Right lung (tissue), 2 donors: ENCODE measurements at regions not wholly inside any gene's neighbourhood (a gene's known extent, or its start where the extent isn't known, plus 50 kb on each side); places are given as distances from the start of the nearest gene placed in this dataset.
A peak's percentile ranks its signal among the peaks of the same experiment; 100 is the strongest.
"Not testable (repeated sequence)": the region's sequence is repeated elsewhere in the genome, so short reads cannot be mapped to it uniquely, and the experiment has no call there.

Experiments used
- DNase-seq, 2 donors: peaks; one replicate each; pipeline ENCODE4 v3.0.0-alpha.2; 2013

- no peak for DNase-seq
These were observed 364.7 kb upstream of the CD180 start for GRCh38 chr5:67561151-67561932.

- DNase-seq = no peak
These were observed 356.2 kb upstream of the CD180 start for GRCh38 chr5:67552773-67553172.

DNA sequence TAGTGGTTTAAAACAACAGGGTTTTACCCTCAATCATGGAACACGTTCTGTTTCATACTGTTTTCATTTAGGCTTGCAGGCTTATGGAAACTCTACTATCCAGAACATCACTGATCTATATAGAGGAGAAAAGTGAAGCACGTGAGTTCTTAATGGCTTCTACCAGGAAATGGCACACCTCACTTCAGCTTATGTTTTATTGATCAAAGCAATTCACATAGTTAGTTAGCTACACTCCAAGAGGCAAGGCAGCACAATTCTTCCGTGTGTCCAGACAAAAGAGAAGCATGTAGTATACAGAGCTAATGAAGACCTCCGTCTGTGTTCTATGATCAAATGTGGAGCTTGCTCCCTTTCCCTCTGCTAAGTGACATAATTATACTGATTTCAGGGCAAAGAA lies 353.3 kb upstream of the CD180 start:
- no peak for DNase-seq

DNA sequence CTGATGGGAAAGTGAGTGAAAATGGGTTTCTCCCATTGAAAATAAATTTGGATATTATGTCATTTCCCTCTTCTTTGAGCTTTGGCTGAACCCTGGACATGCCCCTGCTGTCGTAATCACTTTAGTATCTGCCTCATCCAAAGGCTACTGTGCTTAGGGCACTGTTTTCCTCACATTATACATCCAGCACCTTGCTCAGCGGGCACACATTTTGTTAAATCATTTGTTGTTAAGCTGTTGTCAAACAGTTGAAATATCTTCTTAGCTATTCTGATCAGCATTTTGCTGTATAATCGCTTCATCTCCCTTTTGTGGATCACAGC lies 352.7 kb upstream of the CD180 start:
- peak; percentile 20 to 35 for DNase-seq

GRCh38 chr5:67548520-67549295 lies 352.1 kb upstream of the CD180 start:
- DNase-seq = no peak

GRCh38 chr5:67547682-67548081 lies 351.1 kb upstream of the CD180 start:
- no peak for DNase-seq

GRCh38 chr5:67544942-67545341 lies 348.3 kb upstream of the CD180 start:
- not testable (repeated sequence) for DNase-seq

- peak in 1 of 2 donors; percentile 36 for DNase-seq
These were observed 347.2 kb upstream of the CD180 start for GRCh38 chr5:67543720-67544270.

GRCh38 chr5:67542479-67542878 lies 345.9 kb upstream of the CD180 start:
- DNase-seq = no peak

DNA sequence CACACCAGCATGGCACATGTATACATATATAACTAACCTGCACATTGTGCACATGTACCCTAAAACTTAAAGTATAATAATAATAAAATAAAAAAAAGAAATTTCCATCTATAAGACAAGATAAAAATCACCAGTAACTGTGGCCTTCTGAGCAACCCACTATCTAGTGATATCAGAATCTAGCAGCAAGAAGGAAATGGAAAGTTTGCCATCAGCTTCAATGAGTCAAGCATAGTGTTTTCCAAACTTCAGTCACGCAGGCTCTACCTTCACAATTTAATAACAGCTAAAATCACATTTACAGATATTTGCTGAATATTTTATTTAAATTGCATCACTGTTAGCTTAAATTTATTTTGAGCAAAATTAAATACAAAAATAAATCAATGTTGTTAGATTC lies 345.3 kb upstream of the CD180 start:
- DNase-seq = no peak

DNA sequence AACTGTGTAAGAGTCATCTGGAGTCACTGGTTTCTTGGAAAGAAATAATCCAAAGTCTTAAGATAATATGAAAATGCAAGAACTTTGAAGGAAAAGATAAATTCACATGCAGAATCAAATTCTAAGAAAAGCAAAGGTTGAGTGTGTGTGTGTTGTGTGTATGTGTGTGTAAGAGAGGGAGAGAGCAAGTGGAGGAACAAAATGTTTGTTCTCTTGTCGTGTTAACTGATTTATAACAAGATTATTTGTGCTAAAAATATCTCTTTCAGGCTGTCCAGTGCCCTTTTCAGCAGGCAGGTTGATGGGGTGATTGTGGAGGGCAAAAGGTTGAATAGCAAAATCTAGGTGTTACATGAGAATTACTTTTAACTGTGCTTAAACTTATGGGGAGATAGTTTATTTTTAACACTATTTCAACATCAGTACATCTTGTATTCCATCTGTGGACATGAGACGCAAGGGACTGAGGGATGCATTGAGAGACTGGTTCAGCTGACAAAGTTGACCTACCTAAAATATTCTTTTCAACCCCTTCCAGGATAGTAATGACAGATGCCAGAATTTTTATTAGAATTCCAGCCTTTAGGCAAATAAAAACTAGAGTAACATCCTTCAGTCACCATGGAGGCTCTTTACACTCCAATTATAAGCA lies 342.4 kb upstream of the CD180 start:
- DNase-seq = no peak

- DNase-seq = no peak
These were observed 341.0 kb upstream of the CD180 start for GRCh38 chr5:67537439-67538148.

- no peak for DNase-seq
These were observed 340.3 kb upstream of the CD180 start for GRCh38 chr5:67536866-67537265.

DNA sequence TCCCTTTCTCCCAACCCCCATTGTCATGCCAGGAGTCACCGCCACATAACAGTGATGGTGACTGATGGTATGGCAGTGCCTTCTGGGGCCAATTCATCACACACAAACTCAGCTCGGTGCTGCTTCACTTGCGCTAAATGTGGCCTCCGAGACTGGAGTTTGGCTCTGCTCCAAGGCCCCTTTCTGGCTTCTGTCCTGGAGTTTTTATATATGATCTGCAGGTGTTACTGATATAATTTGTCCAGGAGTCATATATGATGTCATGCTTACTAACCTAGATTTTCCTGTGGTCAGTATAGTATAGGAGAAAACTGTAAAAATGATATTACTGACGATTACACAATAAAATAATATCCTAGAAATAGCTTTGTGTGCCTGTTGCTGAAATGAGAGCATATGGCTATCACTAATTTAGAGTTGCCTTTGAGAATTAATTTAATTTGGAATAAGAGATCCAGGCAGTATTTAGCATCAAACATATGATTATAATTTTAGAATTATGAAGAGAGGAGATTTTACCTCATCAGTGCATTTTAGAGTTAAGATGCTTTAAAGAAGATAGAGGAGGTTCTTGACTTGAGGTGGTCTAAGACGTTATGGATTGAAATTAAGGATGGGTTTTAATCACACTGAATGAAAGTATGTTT lies 334.1 kb upstream of the CD180 start:
- no peak for DNase-seq

DNA sequence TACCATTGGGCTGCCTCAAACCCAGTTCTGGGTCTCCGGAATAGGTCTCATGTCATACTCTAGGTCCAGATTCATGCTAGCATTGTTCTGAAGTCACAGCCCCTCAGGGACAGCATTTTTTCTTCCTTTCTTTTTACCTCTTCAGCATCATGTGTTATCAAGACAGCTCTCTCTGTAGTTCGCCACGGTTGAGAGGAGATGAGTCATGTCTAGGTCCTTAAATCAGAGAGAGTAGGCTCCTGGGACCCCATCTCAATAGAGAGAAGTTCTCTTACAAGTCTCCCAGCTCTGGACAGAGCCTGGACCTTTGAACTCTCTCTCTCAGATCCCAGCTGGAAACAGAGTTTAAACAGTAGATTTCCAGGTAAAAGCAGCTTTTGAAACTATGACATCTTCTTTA lies 332.4 kb upstream of the CD180 start:
- no peak for DNase-seq

DNA sequence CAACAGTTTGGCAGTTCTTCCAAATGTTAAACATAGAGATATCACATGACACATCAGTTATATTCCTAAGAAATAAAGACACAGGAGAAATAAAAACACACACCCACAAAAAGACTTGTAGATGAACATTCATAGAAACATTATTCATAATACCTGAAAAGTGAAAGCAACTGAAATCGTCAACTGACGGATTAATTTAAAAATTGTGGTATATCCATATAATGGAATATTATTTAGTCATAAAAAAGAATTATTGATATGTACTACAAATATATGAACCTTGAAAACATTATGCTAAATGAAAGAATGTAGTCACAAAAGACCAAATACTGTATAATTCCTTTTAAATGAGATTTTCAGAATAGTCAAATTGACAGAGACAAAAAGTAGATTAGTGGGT lies 330.2 kb upstream of the CD180 start:
- no peak for DNase-seq

GRCh38 chr5:67520161-67520908 lies 323.7 kb upstream of the CD180 start:
- no peak for DNase-seq

- DNase-seq = no peak
These were observed 321.6 kb upstream of the CD180 start for GRCh38 chr5:67518227-67518626.

DNA sequence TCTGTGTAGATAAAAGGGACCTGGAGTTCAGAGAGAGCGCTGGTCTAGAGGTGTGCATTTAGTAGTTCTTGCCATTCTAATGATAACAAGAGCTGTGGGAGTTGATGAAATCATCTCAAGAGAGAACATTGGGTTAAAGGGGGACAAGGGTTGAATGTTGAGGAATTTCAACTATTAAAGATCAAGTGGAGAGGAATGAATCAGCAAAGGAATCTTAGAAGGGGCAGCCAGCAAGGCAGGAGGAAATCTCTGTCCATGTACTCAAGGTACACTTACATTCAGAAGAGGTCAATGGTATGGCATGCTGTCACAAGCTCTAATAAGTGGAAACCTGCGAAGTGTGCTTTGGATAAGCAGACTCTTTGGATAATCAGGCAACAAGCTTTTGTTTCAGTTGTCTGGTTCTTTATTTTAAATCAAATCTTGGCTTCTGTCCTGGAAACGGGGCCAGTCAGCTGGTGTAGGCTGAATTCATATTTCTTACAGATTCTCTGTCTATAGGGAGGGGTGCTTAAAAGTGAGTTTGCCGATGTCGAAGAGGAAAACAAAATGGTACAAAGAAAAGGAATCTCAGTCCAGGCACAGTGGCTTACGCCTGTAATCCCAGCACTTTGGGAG lies 320.5 kb upstream of the CD180 start:
- DNase-seq = no peak

- DNase-seq = no peak
These were observed 319.2 kb upstream of the CD180 start for GRCh38 chr5:67515762-67516161.
